Mesothelial cell of epicardium (in vitro differentiated cells): ENCODE measurements at regions not wholly inside any gene's neighbourhood (a gene's known extent, or its start where the extent isn't known, plus 50 kb on each side); places are given as distances from the start of the nearest gene placed in this dataset.

Experiments
- DNase-seq, 2 experiments: peaks; one replicate each; pipeline ENCODE4 v3.0.0; 2021; ENCODE audit warnings: low spot score in 2 of 2; ENCODE audit not compliant: unreplicated experiment in 2 of 2
- H3K27ac Mint-ChIP-seq: 2 replicates; pipeline ENCODE4 v1.8.0; 2021; ENCODE audit warnings: mixed read lengths
- H3K27me3 Mint-ChIP-seq: 2 replicates; pipeline ENCODE4 v1.8.0; 2021; ENCODE audit warnings: low read depth, mixed read lengths
- H3K36me3 Mint-ChIP-seq: 2 replicates; pipeline ENCODE4 v1.8.0; 2021; ENCODE audit warnings: mixed read lengths
- H3K4me1 Mint-ChIP-seq: 2 replicates; pipeline ENCODE4 v1.8.0; 2021; ENCODE audit warnings: mixed read lengths
- H3K4me3 Mint-ChIP-seq: 2 replicates; pipeline ENCODE4 v1.8.0; 2021; ENCODE audit warnings: mild to moderate bottlenecking, moderate library complexity, mixed read lengths
- H3K9me3 Mint-ChIP-seq: 2 replicates; pipeline ENCODE4 v1.8.0; 2021; ENCODE audit warnings: mixed read lengths
- CTCF ChIP-seq: fragments of 200-600 bp; sonication (generic); IDR thresholded peaks from one replicate; pipeline ENCODE4 v1.5.0; 2021; ENCODE audit warnings: antibody characterized with exemption; ENCODE audit not compliant: unreplicated experiment

DNA sequence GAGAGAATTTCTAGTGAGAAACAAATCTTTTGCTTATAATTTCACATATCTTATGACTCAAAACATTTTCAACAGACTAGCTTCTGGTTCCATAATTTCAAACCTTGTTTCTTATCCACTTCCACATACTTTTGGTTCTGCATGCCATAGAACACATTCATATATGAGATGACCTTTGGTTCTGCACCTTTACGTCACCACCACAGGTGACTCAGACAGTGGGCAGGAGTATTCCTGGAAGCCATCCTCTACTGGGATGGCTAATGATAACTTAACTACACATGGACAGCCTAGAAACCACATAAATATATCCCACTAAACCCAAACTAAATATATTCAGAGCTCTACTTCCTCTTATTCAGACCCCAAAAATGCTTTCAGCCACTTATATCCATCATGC lies 133.3 kb downstream of the DCK start:
- no peak overlapping the region for H3K4me3 Mint-ChIP-seq
- no peaks in the 10 kb centered on the region for H3K4me1 Mint-ChIP-seq
- DNase-seq: no peak
- TF ChIP-seq CTCF: no peak
- H3K27ac Mint-ChIP-seq: no peak overlapping the region
- H3K27me3 Mint-ChIP-seq: no peaks in the 10 kb centered on the region
- H3K9me3 Mint-ChIP-seq: no peaks in the 10 kb centered on the region
- no peaks in the 10 kb centered on the region for H3K36me3 Mint-ChIP-seq

DNA sequence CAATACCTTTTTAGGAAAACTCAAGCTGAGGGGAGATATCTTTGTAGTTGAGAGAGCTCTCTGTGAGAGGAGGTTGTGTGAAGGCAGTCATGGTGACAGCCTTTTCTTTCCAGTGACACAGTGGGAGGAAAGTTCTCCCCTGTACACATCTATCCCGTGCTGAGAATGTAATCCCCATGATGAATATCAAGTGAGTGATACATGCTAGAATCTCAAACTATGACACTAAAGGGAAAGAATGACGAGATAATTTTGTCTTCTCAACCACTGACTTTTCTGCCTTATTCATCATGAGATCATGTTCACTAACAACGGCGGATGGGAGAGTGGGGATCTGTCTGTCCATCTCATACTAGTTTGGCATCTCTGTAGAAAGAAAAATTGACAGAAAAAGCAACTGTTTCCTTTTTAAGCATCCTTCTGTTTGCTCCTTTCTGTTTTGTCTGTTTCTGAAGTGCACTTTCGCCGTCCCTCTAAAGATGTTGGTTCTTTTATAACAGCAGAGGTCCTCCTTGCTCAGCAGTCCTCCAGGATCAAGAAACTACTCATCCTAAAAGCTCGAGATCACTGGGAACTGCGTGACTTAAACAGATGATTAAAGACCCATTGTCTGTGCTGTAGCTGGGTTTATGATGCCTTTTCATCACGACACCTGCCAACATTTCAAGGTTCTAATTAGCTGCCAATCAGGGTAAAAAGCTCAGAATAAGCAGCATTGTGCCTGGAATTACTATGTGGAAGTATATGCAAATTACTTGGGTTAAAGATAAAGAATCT lies 137.6 kb downstream of the DCK start:
- Mint-ChIP-seq H3K4me3 (no peak overlapping the region), H3K4me1 (no peaks in the 10 kb centered on the region), H3K27ac (no peak overlapping the region), H3K9me3 (no peaks in the 10 kb centered on the region), H3K36me3 (no peaks in the 10 kb centered on the region), H3K27me3 (no peaks in the 10 kb centered on the region)
- TF ChIP-seq CTCF: no peak
- DNase-seq: no peak

DNA sequence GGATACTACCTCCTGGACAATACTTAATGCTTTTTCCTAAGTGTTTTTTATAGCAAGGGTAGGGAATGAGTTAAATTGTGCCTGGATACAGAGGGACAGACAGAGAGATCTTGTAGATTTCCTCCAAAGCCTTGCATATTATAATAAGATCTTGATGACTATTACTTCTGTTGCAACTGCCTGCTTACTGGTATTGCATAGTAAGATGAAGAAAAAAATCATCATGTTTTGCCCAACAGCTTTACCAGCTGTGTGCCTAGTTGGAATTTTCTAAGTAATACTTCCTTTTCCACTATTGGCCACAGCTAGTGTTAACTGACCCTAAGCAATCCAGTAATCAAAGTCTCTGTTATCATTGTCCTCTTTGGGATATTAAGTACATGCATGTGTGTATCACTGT lies 139.0 kb downstream of the DCK start:
- Mint-ChIP-seq H3K27me3 (no peaks in the 10 kb centered on the region), H3K4me3 (no peak overlapping the region), H3K27ac (no peak overlapping the region), H3K36me3 (no peaks in the 10 kb centered on the region), H3K4me1 (no peaks in the 10 kb centered on the region), H3K9me3 (no peaks in the 10 kb centered on the region)
- TF ChIP-seq CTCF: no peak
- DNase-seq: no peak

GRCh38 chr4:71133491-71133890 lies 140.0 kb downstream of the DCK start:
- Mint-ChIP-seq H3K36me3 (no peaks in the 10 kb centered on the region), H3K27ac (no peak overlapping the region), H3K27me3 (no peaks in the 10 kb centered on the region), H3K4me1 (no peaks in the 10 kb centered on the region), H3K4me3 (no peak overlapping the region), H3K9me3 (no peaks in the 10 kb centered on the region)
- no peak for DNase-seq
- no peak for TF ChIP-seq CTCF

- Mint-ChIP-seq H3K4me1 (no peaks in the 10 kb centered on the region), H3K27ac (no peak overlapping the region), H3K36me3 (no peaks in the 10 kb centered on the region), H3K4me3 (no peak overlapping the region), H3K9me3 (peaks cover 3% of the 10 kb centered on the region), H3K27me3 (no peaks in the 10 kb centered on the region)
- no peak for DNase-seq
- no peak for TF ChIP-seq CTCF
Observed at GRCh38 chr4:71136071-71136470, 142.6 kb downstream of the DCK start.
